Immature natural killer cell (primary cell): ENCODE measurements at regions not wholly inside any gene's neighbourhood (a gene's known extent, or its start where the extent isn't known, plus 50 kb on each side); places are given as distances from the start of the nearest gene placed in this dataset.
"Not testable (repeated sequence)": the region's sequence is repeated elsewhere in the genome, so short reads cannot be mapped to it uniquely, and the experiment has no call there.

Source experiments
- DNase-seq, 3 donors: peaks; one replicate each; pipeline ENCODE4 v3.0.0; 2022; ENCODE audit warnings: mixed read lengths in 1 of 3
- H3K27ac Mint-ChIP-seq, 6 donors: one replicate each; pipeline ENCODE4 v1.8.0; 2020; ENCODE audit warnings: mixed read lengths in 6 of 6, mild to moderate bottlenecking in 5 of 6, inconsistent platforms in 4 of 6, moderate library complexity in 3 of 6
- H3K27me3 Mint-ChIP-seq, 3 donors: one replicate each; pipeline ENCODE4 v1.8.0; 2020 to 2021; ENCODE audit warnings: low read depth in 3 of 3, mild to moderate bottlenecking in 3 of 3, mixed read lengths in 3 of 3, moderate library complexity in 3 of 3, inconsistent platforms in 1 of 3
- H3K36me3 Mint-ChIP-seq, 3 donors: one replicate each; pipeline ENCODE4 v1.8.0; 2020; ENCODE audit warnings: mixed read lengths in 3 of 3, inconsistent platforms in 2 of 3, mild to moderate bottlenecking in 2 of 3
- H3K4me1 Mint-ChIP-seq, 2 donors: one replicate each; pipeline ENCODE4 v1.8.0; 2020; ENCODE audit warnings: inconsistent platforms in 2 of 2, mild to moderate bottlenecking in 2 of 2, mixed read lengths in 2 of 2, moderate library complexity in 1 of 2
- H3K4me3 Mint-ChIP-seq, 5 donors: one replicate each; pipeline ENCODE4 v1.8.0; 2020; ENCODE audit warnings: mild to moderate bottlenecking in 5 of 5, mixed read lengths in 5 of 5, inconsistent platforms in 3 of 5, moderate library complexity in 3 of 5
- H3K9me3 Mint-ChIP-seq, 6 donors: one replicate each; pipeline ENCODE4 v1.8.0; 2020; ENCODE audit warnings: mild to moderate bottlenecking in 6 of 6, mixed read lengths in 6 of 6, inconsistent platforms in 4 of 6, moderate library complexity in 3 of 6

GRCh38 chr3:5754602-5755001, 567.1 kb downstream of the EDEM1 start:
- no peak overlapping the region for H3K27ac Mint-ChIP-seq
- peaks cover 0 to 4% (median 0%) of the 10 kb centered on the region in 3 donors for H3K27me3 Mint-ChIP-seq
- peak in 2 of 3 donors; percentile 18 to 21 for DNase-seq
- peak overlapping the region in 4 of 5 donors; percentile 1 to 43 (median 24) for H3K4me3 Mint-ChIP-seq
- peaks cover 26 to 48% of the 10 kb centered on the region in 2 donors for H3K4me1 Mint-ChIP-seq
- H3K9me3 Mint-ChIP-seq = peaks cover 0 to 4% (median 0%) of the 10 kb centered on the region in 6 donors
- H3K36me3 Mint-ChIP-seq = no peaks in the 10 kb centered on the region

DNA sequence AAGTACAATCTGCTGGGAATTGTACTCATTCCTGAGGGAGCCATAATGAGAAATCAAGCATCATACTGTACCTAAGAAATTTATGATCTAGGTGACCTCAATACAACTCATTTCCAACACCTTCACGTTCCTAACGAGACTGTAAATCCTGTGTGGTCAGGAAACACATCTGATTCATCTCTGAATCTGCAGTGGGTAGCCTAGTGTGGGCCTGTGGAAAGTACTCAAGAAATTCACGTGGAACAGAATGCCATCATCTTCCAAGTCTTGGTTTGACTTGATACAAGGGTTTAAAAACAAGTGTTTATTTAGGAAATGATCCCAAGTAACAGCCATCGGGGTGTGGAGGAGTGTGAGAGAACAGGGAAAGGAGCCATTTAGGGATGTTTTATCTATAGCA, 568.9 kb downstream of the EDEM1 start:
- H3K4me3 Mint-ChIP-seq = peak overlapping the region in 4 of 5 donors; percentile 3 to 56 (median 34)
- no peaks in the 10 kb centered on the region for H3K36me3 Mint-ChIP-seq
- DNase-seq = peak in 1 of 3 donors; percentile 2

DNA sequence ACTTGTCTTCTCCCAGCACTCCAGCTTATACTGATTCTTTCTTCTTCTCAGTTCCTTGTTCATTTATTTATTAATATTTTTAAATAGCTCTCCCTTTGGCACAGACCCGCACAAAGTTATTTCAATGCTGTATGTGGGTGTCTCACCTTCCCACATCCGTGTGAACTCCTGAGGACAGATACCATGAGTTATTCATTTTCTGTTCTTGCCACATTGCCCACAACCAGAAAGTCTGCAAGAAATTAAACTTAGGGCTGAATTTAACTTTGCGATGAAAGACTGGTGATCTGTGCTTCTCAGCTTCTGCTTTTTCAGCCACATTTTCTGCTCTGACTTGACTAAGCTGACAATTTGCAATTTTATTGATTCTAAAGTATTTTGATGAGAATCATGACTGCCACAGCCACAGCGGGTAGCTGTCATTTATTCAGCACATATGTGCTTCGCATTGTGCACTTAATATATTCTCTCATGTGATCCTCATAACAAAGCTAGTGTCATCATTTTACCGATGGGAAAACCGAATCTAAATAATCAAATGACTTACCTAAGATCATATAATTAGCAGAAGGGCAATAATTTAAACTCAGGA, 569.8 kb downstream of the EDEM1 start:
- Mint-ChIP-seq H3K4me1 (peaks cover 26 to 48% of the 10 kb centered on the region in 2 donors), H3K9me3 (peaks cover 0 to 3% (median 0%) of the 10 kb centered on the region in 6 donors), H3K27me3 (peaks cover 0 to 2% (median 0%) of the 10 kb centered on the region in 3 donors), H3K36me3 (no peaks in the 10 kb centered on the region), H3K4me3 (peak overlapping the region in 3 of 5 donors; percentile 6 to 26 (median 7)), H3K27ac (no peak overlapping the region)
- DNase-seq = peak in 1 of 3 donors; percentile 12

More for the DNA sequence above, 568.9 kb downstream of the EDEM1 start:
- Mint-ChIP-seq H3K9me3 (peaks cover 0 to 3% (median 0%) of the 10 kb centered on the region in 6 donors), H3K27me3 (peaks cover 0 to 2% (median 0%) of the 10 kb centered on the region in 3 donors), H3K4me1 (peaks cover 26 to 48% of the 10 kb centered on the region in 2 donors), H3K27ac (no peak overlapping the region)

- Mint-ChIP-seq H3K36me3 (no peaks in the 10 kb centered on the region), H3K9me3 (peaks cover 0 to 5% (median 0%) of the 10 kb centered on the region in 6 donors), H3K27ac (no peak overlapping the region), H3K4me3 (no peak overlapping the region), H3K27me3 (peaks cover 0 to 2% (median 0%) of the 10 kb centered on the region in 3 donors), H3K4me1 (peaks cover 26 to 48% of the 10 kb centered on the region in 2 donors)
- no peak for DNase-seq
Observed at GRCh38 chr3:5758699-5759098, 571.2 kb downstream of the EDEM1 start.

DNA sequence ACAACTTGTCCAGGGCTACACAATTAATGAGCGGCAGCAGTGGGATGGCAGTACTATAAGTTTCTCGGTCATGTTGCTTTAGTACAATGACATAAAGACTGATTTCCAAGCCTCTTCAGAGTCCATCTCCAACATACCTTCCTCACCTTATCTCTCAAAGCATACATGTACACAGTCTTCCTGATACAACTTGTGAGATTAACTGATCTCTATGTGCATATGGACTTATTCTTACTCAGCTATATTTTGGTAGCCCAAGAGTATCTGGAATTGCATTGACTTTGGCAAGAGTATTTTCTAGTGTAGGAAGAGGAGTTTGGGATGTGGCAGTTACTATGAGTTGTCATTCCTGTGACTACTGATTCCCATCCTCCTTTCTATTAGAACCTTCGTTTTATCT, 575.0 kb downstream of the EDEM1 start:
- Mint-ChIP-seq H3K27ac (no peak overlapping the region), H3K4me3 (no peak overlapping the region), H3K9me3 (peaks cover 0 to 5% (median 0%) of the 10 kb centered on the region in 6 donors), H3K27me3 (peaks cover 0 to 2% (median 0%) of the 10 kb centered on the region in 3 donors), H3K36me3 (no peaks in the 10 kb centered on the region), H3K4me1 (peaks cover 4 to 13% of the 10 kb centered on the region in 2 donors)
- DNase-seq = no peak

GRCh38 chr3:5766848-5767247, 579.3 kb downstream of the EDEM1 start:
- H3K4me3 Mint-ChIP-seq = no peak overlapping the region
- peaks cover 4 to 21% of the 10 kb centered on the region in 2 donors for H3K4me1 Mint-ChIP-seq
- no peaks in the 10 kb centered on the region for H3K36me3 Mint-ChIP-seq
- H3K27me3 Mint-ChIP-seq = peaks cover 0 to 2% (median 2%) of the 10 kb centered on the region in 3 donors
- H3K9me3 Mint-ChIP-seq = peaks cover 0 to 10% (median 0%) of the 10 kb centered on the region in 6 donors
- no peak for DNase-seq
- no peak overlapping the region for H3K27ac Mint-ChIP-seq

- Mint-ChIP-seq H3K4me1 (peaks cover 4 to 21% of the 10 kb centered on the region in 2 donors), H3K27me3 (peaks cover 0 to 2% (median 2%) of the 10 kb centered on the region in 3 donors), H3K36me3 (no peaks in the 10 kb centered on the region), H3K9me3 (peaks cover 0 to 10% (median 0%) of the 10 kb centered on the region in 6 donors), H3K4me3 (no peak overlapping the region), H3K27ac (no peak overlapping the region)
- DNase-seq = no peak
Observed at GRCh38 chr3:5767304-5767703, 579.8 kb downstream of the EDEM1 start.

- no peak for DNase-seq
- H3K36me3 Mint-ChIP-seq = no peaks in the 10 kb centered on the region
- no peak overlapping the region for H3K4me3 Mint-ChIP-seq
- peaks cover 0 to 6% (median 0%) of the 10 kb centered on the region in 6 donors for H3K9me3 Mint-ChIP-seq
- peaks cover 4 to 21% of the 10 kb centered on the region in 2 donors for H3K4me1 Mint-ChIP-seq
- H3K27ac Mint-ChIP-seq = no peak overlapping the region
- H3K27me3 Mint-ChIP-seq = peaks cover 0 to 2% (median 2%) of the 10 kb centered on the region in 3 donors
Observed at GRCh38 chr3:5768281-5768945, 580.9 kb downstream of the EDEM1 start.

- Mint-ChIP-seq H3K4me1 (peaks cover 4 to 21% of the 10 kb centered on the region in 2 donors), H3K4me3 (no peak overlapping the region), H3K9me3 (peaks cover 0 to 9% (median 6%) of the 10 kb centered on the region in 6 donors), H3K27ac (no peak overlapping the region), H3K36me3 (no peaks in the 10 kb centered on the region), H3K27me3 (peaks cover 0 to 2% (median 2%) of the 10 kb centered on the region in 3 donors)
- no peak for DNase-seq
Observed at GRCh38 chr3:5769825-5770224, 582.3 kb downstream of the EDEM1 start.

DNA sequence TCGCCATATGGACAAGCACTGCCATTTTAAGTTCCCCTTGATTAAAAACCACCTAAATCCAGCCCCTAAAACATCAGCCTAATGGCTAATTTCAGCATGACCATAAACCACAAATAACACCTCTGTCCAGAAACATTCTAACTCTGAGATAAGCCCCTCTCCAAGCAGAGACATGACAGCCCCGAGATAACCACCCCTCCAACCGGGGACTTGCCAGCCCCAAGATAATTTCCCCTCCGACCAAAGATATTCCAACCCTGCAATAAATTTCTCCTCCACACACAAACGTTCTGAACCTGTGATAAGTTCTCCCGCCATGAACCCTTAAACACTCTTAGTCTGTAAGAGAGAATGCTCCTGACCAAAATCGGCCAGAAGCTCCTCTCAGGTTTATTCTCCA, 586.8 kb downstream of the EDEM1 start:
- peaks cover 0 to 2% (median 0%) of the 10 kb centered on the region in 3 donors for H3K27me3 Mint-ChIP-seq
- no peak overlapping the region for H3K27ac Mint-ChIP-seq
- H3K36me3 Mint-ChIP-seq = no peaks in the 10 kb centered on the region
- DNase-seq = no peak
- H3K9me3 Mint-ChIP-seq = peaks cover 0 to 15% (median 8%) of the 10 kb centered on the region in 6 donors
- no peak overlapping the region for H3K4me3 Mint-ChIP-seq
- peaks cover 2 to 10% of the 10 kb centered on the region in 2 donors for H3K4me1 Mint-ChIP-seq

DNA sequence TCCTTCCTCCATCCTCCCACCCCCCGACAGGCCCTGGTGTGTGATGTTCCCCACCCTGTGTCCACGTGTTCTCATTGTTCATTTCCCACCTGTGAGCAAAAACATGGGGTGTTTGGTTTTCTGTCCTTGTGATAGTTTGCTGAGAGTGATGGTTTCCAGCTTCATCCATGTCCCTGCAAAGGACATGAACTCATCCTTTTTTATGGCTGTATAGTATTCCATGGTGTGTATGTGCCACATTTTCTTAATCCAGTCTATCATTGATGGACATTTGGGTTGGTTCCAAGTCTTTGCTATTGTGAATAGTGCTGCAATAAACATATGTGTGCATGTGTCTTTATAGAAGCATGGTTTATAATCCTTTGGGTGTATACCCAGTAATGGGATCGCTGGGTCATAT, 587.6 kb downstream of the EDEM1 start:
- DNase-seq, H3K36me3 Mint-ChIP-seq, H3K27ac Mint-ChIP-seq, H3K27me3 Mint-ChIP-seq, H3K4me1 Mint-ChIP-seq, H3K4me3 Mint-ChIP-seq: not testable (repeated sequence)
- peaks cover 0 to 15% (median 8%) of the 10 kb centered on the region in 6 donors for H3K9me3 Mint-ChIP-seq

DNA sequence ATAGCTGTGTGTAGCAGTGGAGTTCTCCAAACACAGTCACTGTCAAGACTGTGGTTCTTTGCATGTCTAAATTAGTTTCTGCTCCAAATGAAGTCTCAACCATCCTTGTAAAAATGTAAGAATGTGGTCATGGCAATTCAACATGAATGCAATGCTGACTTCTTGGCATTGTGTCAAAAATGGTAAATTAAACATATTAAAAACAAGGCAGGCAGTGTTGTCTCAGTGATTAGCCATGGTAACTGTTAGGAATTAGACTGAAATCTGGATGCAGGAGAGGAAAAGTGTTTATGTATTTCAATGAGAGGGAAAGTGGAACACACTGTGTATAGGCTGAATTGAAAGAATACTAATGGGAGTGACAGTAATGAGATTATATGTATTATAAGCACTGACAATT, 597.2 kb downstream of the EDEM1 start:
- Mint-ChIP-seq H3K4me3 (no peak overlapping the region), H3K27ac (no peak overlapping the region), H3K9me3 (peaks cover 0 to 15% (median 0%) of the 10 kb centered on the region in 6 donors), H3K4me1 (no peaks in the 10 kb centered on the region), H3K36me3 (no peaks in the 10 kb centered on the region), H3K27me3 (peaks cover 0 to 3% (median 0%) of the 10 kb centered on the region in 3 donors)
- no peak for DNase-seq

GRCh38 chr3:5787861-5788488, 600.5 kb downstream of the EDEM1 start:
- H3K9me3 Mint-ChIP-seq = peaks cover 0 to 7% (median 1%) of the 10 kb centered on the region in 6 donors

GRCh38 chr3:5788496-5788895, 601.0 kb downstream of the EDEM1 start:
- peaks cover 0 to 7% (median 1%) of the 10 kb centered on the region in 6 donors for H3K9me3 Mint-ChIP-seq
- no peak overlapping the region for H3K4me3 Mint-ChIP-seq
- DNase-seq = no peak
- no peak overlapping the region for H3K27ac Mint-ChIP-seq
- no peaks in the 10 kb centered on the region for H3K36me3 Mint-ChIP-seq
- peaks cover 0 to 3% (median 0%) of the 10 kb centered on the region in 3 donors for H3K27me3 Mint-ChIP-seq
- no peaks in the 10 kb centered on the region for H3K4me1 Mint-ChIP-seq

More at GRCh38 chr3:5787861-5788488, 600.5 kb downstream of the EDEM1 start:
- H3K4me3 Mint-ChIP-seq = no peak overlapping the region
- H3K4me1 Mint-ChIP-seq = no peaks in the 10 kb centered on the region
- no peak overlapping the region for H3K27ac Mint-ChIP-seq
- no peaks in the 10 kb centered on the region for H3K36me3 Mint-ChIP-seq
- DNase-seq = no peak
- peaks cover 0 to 3% (median 0%) of the 10 kb centered on the region in 3 donors for H3K27me3 Mint-ChIP-seq
